ENCODE measurements at regions not wholly inside any gene's neighbourhood (a gene's known extent, or its start where the extent isn't known, plus 50 kb on each side); places are given as distances from the start of the nearest gene placed in this dataset.
"Not testable (repeated sequence)": the region's sequence is repeated elsewhere in the genome, so short reads cannot be mapped to it uniquely, and the experiment has no call there.

DNA sequence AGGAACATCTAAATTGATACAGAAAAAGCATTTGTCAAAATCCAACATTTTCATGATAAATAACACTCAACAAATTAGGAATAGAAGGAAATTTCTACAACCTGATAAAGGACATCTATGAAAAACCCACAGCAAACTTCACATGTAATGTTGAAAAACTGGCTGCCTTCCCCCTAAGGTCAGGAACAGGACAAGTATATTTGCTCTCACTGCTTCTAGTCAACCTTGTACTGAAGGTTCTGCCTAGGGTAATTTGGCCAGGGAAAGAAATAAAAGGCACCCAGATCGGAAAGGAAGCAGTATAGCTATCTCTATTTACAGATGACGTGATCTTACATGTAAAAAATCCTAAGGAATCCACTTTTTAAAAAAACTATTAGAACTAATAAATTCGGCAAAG is 97.1 kb upstream of the USP9X start:
- Mint-ChIP-seq H3K9me3 (no peaks in the 10 kb centered on the region), H3K27ac (no peak overlapping the region), H3K4me1 (ENCODE audit: low read depth) (no peaks in the 10 kb centered on the region), H3K27me3 (no peaks in the 10 kb centered on the region), H3K36me3 (ENCODE audit: low read depth) (no peaks in the 10 kb centered on the region), H3K4me3 (no peak overlapping the region)
- no peaks in the 10 kb centered on the region for H3K27me3 ChIP-seq (ENCODE audit: control insufficient read depth in 1 of 2, insufficient read depth in 2 of 2, low read length in 2 of 2)
- H3K9me3 ChIP-seq (ENCODE audit: control insufficient read depth in 1 of 2, insufficient read depth in 1 of 2, low read length in 2 of 2), result no peaks in the 10 kb centered on the region
- TF ChIP-seq, protein P1, sequence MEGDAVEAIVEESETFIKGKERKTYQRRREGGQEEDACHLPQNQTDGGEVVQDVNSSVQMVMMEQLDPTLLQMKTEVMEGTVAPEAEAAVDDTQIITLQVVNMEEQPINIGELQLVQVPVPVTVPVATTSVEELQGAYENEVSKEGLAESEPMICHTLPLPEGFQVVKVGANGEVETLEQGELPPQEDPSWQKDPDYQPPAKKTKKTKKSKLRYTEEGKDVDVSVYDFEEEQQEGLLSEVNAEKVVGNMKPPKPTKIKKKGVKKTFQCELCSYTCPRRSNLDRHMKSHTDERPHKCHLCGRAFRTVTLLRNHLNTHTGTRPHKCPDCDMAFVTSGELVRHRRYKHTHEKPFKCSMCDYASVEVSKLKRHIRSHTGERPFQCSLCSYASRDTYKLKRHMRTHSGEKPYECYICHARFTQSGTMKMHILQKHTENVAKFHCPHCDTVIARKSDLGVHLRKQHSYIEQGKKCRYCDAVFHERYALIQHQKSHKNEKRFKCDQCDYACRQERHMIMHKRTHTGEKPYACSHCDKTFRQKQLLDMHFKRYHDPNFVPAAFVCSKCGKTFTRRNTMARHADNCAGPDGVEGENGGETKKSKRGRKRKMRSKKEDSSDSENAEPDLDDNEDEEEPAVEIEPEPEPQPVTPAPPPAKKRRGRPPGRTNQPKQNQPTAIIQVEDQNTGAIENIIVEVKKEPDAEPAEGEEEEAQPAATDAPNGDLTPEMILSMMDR (IDR thresholded peaks at IDR 0.05), result no peak
- H3K36me3 ChIP-seq (ENCODE audit: insufficient read depth, low read length), result no peaks in the 10 kb centered on the region
- ChIA-PET CTCF (no interaction called here), POLR2A (no interaction called here)
- H3K4me1 ChIP-seq (ENCODE audit: insufficient read depth, low read length), result no peaks in the 10 kb centered on the region
- ATAC-seq (ENCODE audit: poor library complexity), result no peak
- DNase-seq, result no peak
- H3K27ac ChIP-seq (ENCODE audit: low read depth in 1 of 2, low read length in 2 of 2), result no peak overlapping the region
- no peak overlapping the region for H3K4me3 ChIP-seq (ENCODE audit: low read length)
- intact Hi-C loops (cut with DNase I, micrococcal nuclease), result no loop called here

DNA sequence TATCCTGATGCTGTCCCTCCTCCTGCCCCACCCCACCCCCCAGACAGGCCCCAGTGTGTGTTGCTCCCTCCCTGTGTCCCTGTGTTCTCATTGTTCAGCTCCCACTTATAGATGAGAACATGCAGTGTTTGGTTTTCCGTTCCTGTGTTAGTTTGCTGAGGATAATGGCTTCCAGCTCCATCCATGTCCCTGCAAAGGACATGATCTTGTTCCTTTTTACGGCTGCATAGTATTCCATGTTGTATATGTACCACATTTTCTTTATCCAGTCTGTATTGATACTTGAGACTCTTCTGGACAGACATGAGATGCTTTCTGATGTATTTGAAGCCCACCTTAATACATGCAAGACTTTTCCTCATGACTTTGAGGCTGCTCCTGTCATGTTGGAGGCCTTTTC is 91.8 kb upstream of the USP9X start:
- H3K9me3 ChIP-seq (ENCODE audit: control insufficient read depth in 1 of 2, insufficient read depth in 1 of 2, low read length in 2 of 2); H3K27ac ChIP-seq (ENCODE audit: low read depth in 1 of 2, low read length in 2 of 2); H3K4me3 Mint-ChIP-seq; intact Hi-C loops (cut with DNase I, micrococcal nuclease); H3K27me3 ChIP-seq (ENCODE audit: control insufficient read depth in 1 of 2, insufficient read depth in 2 of 2, low read length in 2 of 2); H3K4me1 Mint-ChIP-seq (ENCODE audit: low read depth); H3K27ac Mint-ChIP-seq; DNase-seq; H3K36me3 ChIP-seq (ENCODE audit: insufficient read depth, low read length); H3K9me3 Mint-ChIP-seq; CTCF ChIA-PET; H3K36me3 Mint-ChIP-seq (ENCODE audit: low read depth); H3K4me3 ChIP-seq (ENCODE audit: low read length); H3K27me3 Mint-ChIP-seq; ATAC-seq (ENCODE audit: poor library complexity); H3K4me1 ChIP-seq (ENCODE audit: insufficient read depth, low read length); POLR2A ChIA-PET: not testable (repeated sequence)

DNA sequence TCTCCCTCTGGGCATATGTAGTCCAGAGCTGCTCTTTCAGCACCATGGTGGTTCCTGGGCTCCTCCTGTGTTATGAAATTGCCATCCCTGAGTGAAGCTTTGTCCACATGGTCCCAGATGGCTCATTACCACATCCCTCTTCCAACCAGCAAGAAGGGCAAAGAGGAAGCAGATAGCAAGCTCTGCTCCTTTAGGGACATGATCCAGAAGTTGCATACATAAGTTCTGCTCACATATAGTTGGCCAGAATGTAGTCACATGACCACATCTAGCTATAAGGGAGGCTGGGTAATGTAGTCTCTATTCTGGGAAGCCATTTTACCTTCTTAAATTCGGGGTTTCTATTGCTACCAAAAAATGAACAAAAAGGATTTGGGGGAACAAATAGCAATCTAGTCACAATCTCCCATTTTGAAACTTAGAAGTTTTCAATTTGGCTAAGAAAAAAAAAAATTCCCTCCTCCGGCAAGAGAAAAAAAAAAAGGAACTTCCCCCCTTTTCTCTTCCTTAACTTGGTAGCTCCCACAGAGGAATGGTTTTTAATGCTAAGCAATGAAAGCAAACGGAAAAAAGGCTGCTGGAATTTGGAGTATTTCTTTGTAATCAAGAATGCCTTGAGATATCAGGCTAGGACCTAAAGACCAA is 88.2 kb upstream of the USP9X start:
- peak; percentile 41 for ATAC-seq (ENCODE audit: poor library complexity)
- no peak overlapping the region for H3K27ac Mint-ChIP-seq
- intact Hi-C loops (cut with DNase I, micrococcal nuclease), result no loop called here

More for the DNA sequence above, 88.2 kb upstream of the USP9X start:
- CTCF ChIA-PET, result interaction anchor here (0.6 to 1.4 kb wide), 2 partner anchors 13 to 17 kb away, joined by 3 read pairs; no protein-coding TSS in a partner anchor
- H3K36me3 Mint-ChIP-seq (ENCODE audit: low read depth), result no peaks in the 10 kb centered on the region
- DNase-seq, result peak in 3 of 14 experiments; percentile 1 to 35 (median 34)
- no peak overlapping the region for H3K27ac ChIP-seq (ENCODE audit: low read depth in 1 of 2, low read length in 2 of 2)
- no peak overlapping the region for H3K4me3 ChIP-seq (ENCODE audit: low read length)
- no peaks in the 10 kb centered on the region for H3K36me3 ChIP-seq (ENCODE audit: insufficient read depth, low read length)
- no peaks in the 10 kb centered on the region for H3K9me3 ChIP-seq (ENCODE audit: control insufficient read depth in 1 of 2, insufficient read depth in 1 of 2, low read length in 2 of 2)
- H3K4me3 Mint-ChIP-seq, result no peak overlapping the region
- H3K4me1 ChIP-seq (ENCODE audit: insufficient read depth, low read length), result no peaks in the 10 kb centered on the region
- TF ChIP-seq, protein P1 (IDR thresholded peaks at IDR 0.05), result no peak
- POLR2A ChIA-PET, result no interaction called here
- no peaks in the 10 kb centered on the region for H3K4me1 Mint-ChIP-seq (ENCODE audit: low read depth)
- no peaks in the 10 kb centered on the region for H3K27me3 ChIP-seq (ENCODE audit: control insufficient read depth in 1 of 2, insufficient read depth in 2 of 2, low read length in 2 of 2)
- no peaks in the 10 kb centered on the region for H3K9me3 Mint-ChIP-seq
- H3K27me3 Mint-ChIP-seq, result no peaks in the 10 kb centered on the region
